NOMO-1 treated with dmso at 0.1 percent for 144 hours (cell line): ENCODE measurements at regions not wholly inside any gene's neighbourhood (a gene's known extent, or its start where the extent isn't known, plus 50 kb on each side); places are given as distances from the start of the nearest gene placed in this dataset.
"Not testable (repeated sequence)": the region's sequence is repeated elsewhere in the genome, so short reads cannot be mapped to it uniquely, and the experiment has no call there.

Experiments
- DNase-seq: peaks from one replicate; lab custom pipeline; 2025; ENCODE audit not compliant: unreplicated experiment; lab: John Stamatoyannopoulos, UW

- DNase-seq: no peak
Measured at GRCh38 chr16:86949116-86949515, 368.1 kb downstream of the C16orf95 start.

- no peak for DNase-seq
Measured at GRCh38 chr16:86949630-86950029, 367.6 kb downstream of the C16orf95 start.

- no peak for DNase-seq
Measured at GRCh38 chr16:86951041-86951822, 366.0 kb downstream of the C16orf95 start.

GRCh38 chr16:86951831-86952598 lies 365.2 kb downstream of the C16orf95 start:
- DNase-seq: no peak

GRCh38 chr16:86952769-86953168 lies 364.4 kb downstream of the C16orf95 start:
- no peak for DNase-seq

- DNase-seq: no peak
Measured at GRCh38 chr16:86953631-86954391, 363.4 kb downstream of the C16orf95 start.

GRCh38 chr16:86955136-86955855 lies 361.9 kb downstream of the C16orf95 start:
- no peak for DNase-seq

- DNase-seq: peak; percentile 16
Measured at GRCh38 chr16:86956437-86956836, 360.8 kb downstream of the C16orf95 start.

GRCh38 chr16:86957662-86958198 lies 359.5 kb downstream of the C16orf95 start:
- not testable (repeated sequence) for DNase-seq

GRCh38 chr16:86958423-86958822 lies 358.8 kb downstream of the C16orf95 start:
- no peak for DNase-seq

- DNase-seq: no peak
Measured at GRCh38 chr16:86959091-86959651, 358.0 kb downstream of the C16orf95 start.

GRCh38 chr16:86959729-86960128 lies 357.5 kb downstream of the C16orf95 start:
- no peak for DNase-seq

- no peak for DNase-seq
Measured at GRCh38 chr16:86960266-86960665, 356.9 kb downstream of the C16orf95 start.

GRCh38 chr16:86961171-86961601 lies 356.0 kb downstream of the C16orf95 start:
- no peak for DNase-seq

GRCh38 chr16:86962259-86962658 lies 354.9 kb downstream of the C16orf95 start:
- no peak for DNase-seq

GRCh38 chr16:86962913-86963312 lies 354.3 kb downstream of the C16orf95 start:
- no peak for DNase-seq

GRCh38 chr16:86963600-86964575 lies 353.3 kb downstream of the C16orf95 start:
- no peak for DNase-seq

GRCh38 chr16:86964796-86965241 lies 352.4 kb downstream of the C16orf95 start:
- DNase-seq: no peak

- no peak for DNase-seq
Measured at GRCh38 chr16:86965331-86965730, 351.9 kb downstream of the C16orf95 start.
